Activated naive CD4-positive, alpha-beta T cell treated with anti-CD3 and anti-CD28 coated beads, Interleukin-2, amount 50 U/mL, for 72 hours (primary cell): ENCODE measurements at regions not wholly inside any gene's neighbourhood (a gene's known extent, or its start where the extent isn't known, plus 50 kb on each side); places are given as distances from the start of the nearest gene placed in this dataset.
A peak's percentile ranks its signal among the peaks of the same experiment; 100 is the strongest.
"Not testable (repeated sequence)": the region's sequence is repeated elsewhere in the genome, so short reads cannot be mapped to it uniquely, and the experiment has no call there.

ENCODE experiments used
- ATAC-seq, 2 donors: fragments of 150-1000 bp; cut with Tn5 transposase; 2 replicates each; pipeline ENCODE4 v1.10.0; 2021; ENCODE audit warnings: mild to moderate bottlenecking in 2 of 2, moderate library complexity in 2 of 2
- DNase-seq, 2 donors: peaks; one replicate each; pipeline ENCODE4 v3.0.0; 2021 to 2022; ENCODE audit warnings: low spot score in 2 of 2
- H3K27ac Mint-ChIP-seq, 2 donors: one replicate each; pipeline ENCODE4 v1.8.0; 2022; ENCODE audit warnings: mild to moderate bottlenecking in 2 of 2, mixed read lengths in 2 of 2
- H3K36me3 Mint-ChIP-seq, 2 donors: one replicate each; pipeline ENCODE4 v1.8.0; 2022; ENCODE audit warnings: mixed read lengths in 2 of 2
- H3K9me3 Mint-ChIP-seq, 2 donors: one replicate each; pipeline ENCODE4 v1.8.0; 2022; ENCODE audit warnings: mixed read lengths in 2 of 2

DNA sequence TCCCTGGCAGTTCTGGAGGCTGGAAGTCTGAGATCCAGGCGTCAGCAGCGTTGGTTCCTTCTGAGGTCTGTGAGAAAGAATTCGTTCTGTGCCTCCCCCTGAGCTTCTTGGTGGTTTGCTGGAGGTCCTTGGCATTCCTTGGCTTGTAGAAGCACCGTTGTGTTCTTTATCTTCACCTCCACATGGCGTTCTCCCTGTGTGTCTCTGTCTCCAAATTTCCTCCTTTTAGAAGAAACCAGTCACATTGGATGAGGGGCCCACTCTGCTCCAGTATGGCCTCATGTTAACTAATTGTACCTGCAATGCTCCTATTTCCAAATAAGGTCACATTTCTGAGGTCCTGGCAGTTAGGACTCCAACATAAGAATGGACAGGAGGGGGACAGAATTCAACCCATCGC, 73.0 kb upstream of the BACH2 start:
- Mint-ChIP-seq H3K27ac (no peak overlapping the region), H3K36me3 (no peaks in the 10 kb centered on the region), H3K9me3 (no peaks in the 10 kb centered on the region)
- DNase-seq (no peak), ATAC-seq (no peak)

DNA sequence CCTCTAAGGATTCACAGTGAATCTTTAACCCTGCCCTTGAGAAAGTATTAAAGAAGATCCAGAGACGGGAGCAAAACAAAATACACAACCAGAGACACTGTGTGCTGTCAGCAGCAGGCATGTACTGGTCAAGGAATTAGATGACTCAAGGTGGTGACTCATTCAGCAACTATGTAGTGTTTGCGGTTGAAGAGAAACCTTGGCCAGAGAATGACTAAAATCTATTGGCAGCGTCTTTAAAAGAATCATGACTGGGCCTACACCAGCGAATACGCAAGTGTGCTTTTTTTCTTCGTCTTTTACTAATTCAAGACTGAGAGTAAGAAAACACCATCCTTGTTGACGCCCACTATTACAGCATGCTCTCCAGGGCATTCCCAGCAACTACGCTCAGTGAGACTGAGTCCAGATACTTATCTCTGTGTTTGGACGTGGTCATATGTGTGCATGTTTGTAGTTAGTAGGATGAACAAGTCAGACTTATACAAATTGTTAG, 72.4 kb upstream of the BACH2 start:
- no peak for DNase-seq

DNA sequence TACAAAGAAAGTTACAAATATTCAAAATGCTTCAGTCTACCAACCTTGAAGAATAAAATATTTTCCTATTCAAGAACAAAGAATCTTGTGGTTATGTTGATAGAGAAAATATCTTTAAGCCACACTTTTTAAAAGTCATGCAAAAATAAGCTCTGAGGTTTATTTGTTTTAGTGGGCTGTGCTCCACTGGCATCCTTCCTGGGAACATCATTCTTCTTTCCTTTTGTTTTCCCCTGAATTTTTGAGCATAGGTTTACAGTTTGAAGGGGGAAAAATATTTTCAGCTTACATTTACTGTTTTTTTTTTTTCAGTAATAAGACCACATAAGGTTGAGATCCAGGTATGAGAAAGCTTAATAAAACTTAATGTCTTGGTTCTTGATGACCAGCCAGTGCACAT, 72.0 kb upstream of the BACH2 start:
- no peak for ATAC-seq
- H3K27ac Mint-ChIP-seq, result no peak overlapping the region

More for the DNA sequence above, 72.4 kb upstream of the BACH2 start:
- H3K36me3 Mint-ChIP-seq, result no peaks in the 10 kb centered on the region
- ATAC-seq, result peak; percentile 82 to 95
- H3K27ac Mint-ChIP-seq, result no peak overlapping the region
- no peaks in the 10 kb centered on the region for H3K9me3 Mint-ChIP-seq

DNA sequence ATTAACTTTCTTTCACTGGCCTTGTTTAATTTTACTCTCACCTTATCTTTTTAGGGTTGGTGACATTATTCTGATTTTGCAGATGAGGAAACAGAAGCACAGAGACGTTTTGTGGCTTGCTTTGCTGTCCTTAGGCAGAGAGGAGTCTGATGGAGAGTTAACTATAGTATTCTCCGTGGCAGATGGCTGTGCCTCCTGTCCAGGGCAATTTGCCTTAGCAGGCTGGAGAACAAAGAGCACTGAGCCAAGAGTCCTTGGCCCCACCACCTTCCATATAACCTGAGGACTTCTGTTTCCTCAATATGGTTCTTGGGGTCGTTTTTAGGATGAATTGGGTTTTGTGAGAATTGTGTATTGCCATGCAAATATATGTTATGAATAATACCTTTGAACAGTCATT, 71.4 kb upstream of the BACH2 start:
- no peak for ATAC-seq
- Mint-ChIP-seq H3K27ac (no peak overlapping the region), H3K36me3 (no peaks in the 10 kb centered on the region), H3K9me3 (no peaks in the 10 kb centered on the region)
- no peak for DNase-seq

More for the DNA sequence above, 72.0 kb upstream of the BACH2 start:
- Mint-ChIP-seq H3K9me3 (no peaks in the 10 kb centered on the region), H3K36me3 (no peaks in the 10 kb centered on the region)
- no peak for DNase-seq

DNA sequence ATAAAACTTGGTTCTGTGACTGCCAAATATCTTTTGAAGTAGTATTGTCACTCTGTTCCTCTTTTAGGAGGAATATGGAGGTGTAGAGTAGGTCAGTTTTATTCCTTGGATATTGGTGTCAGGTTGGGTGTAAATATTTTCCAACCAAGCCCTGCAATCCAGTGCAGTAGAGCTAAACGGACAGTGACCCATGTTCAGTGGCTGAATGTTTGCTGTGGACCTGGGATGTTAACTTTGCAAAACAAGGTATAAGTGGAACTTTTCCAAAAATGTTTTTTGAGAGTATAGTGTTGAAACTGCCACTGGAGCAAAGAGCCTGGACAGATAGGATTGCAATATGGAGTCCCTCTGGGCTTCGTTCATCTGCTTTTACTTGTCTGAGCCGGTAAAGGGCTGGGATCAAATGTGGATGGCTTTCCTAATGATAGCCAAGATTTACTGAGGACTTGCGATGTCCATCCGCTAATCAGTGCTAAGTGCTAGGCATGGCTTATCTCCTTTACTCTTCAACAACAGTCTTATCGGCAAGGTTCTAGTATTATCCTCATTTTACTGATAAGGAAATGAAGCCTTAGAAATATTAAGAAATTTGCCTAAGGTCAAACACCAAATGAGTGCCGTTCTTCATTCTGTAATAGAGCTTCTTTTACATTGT, 69.0 kb upstream of the BACH2 start:
- no peak for DNase-seq
- Mint-ChIP-seq H3K36me3 (no peaks in the 10 kb centered on the region), H3K9me3 (no peaks in the 10 kb centered on the region), H3K27ac (no peak overlapping the region)
- ATAC-seq, result no peak

DNA sequence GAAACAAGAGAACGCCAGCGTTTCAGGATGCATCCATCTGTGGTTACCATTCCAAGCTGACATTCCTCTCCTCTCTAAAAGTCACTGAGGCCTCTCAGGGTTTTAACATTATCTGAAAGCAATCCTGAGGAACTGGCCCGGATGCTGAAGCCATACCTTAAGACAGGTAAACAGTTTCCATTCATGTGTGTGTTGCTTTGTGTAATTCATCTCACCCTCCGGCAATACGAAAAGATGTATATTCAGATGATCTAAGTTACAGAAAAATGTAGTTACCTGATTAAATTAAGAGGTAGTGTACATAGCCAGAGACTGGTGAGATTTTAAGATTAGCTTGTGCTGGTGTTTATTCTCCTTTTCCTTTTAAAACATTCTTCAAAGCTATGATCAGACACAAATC, 68.4 kb upstream of the BACH2 start:
- no peaks in the 10 kb centered on the region for H3K36me3 Mint-ChIP-seq
- H3K27ac Mint-ChIP-seq, result no peak overlapping the region
- no peak for DNase-seq
- no peaks in the 10 kb centered on the region for H3K9me3 Mint-ChIP-seq
- no peak for ATAC-seq

DNA sequence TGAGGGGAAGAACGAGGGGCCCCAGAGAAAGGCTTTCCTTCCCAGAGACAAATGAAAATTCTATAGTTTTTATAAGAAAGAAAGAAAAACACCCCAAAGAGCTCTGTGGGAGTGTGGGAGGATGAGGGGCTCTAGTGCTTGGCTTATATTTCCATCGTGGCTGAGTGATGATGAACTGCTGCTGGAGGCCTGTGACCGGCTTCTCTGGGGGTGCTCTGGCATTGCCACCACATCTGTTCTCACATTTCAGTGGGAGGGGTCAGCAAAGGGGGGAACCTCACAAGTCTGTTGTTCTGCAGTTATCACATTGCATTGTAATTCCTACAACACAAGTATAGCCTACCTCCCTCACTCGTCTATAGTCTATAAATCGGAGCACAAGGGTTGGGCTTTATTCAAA, 67.6 kb upstream of the BACH2 start:
- Mint-ChIP-seq H3K36me3 (no peaks in the 10 kb centered on the region), H3K27ac (no peak overlapping the region), H3K9me3 (no peaks in the 10 kb centered on the region)
- ATAC-seq, result no peak
- DNase-seq, result no peak

DNA sequence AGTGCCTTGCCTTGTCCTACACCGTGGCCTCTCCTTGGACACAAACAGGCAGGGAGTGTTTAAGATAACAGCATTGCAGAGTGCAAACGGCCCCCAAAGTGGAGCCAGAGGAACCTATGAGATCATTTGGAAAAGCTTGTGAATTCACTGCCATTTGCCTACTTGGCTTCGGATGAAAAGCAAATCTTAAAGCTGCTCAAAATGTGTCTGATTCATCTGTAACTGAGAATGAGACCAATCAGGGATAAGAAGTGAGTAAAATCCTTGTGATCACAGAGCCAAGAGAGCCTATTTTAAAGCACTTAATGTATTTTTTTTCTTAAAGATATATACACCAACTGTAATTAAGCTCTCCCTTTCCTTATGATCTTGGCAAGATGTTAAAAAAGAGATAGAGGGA, 65.7 kb upstream of the BACH2 start:
- Mint-ChIP-seq H3K27ac (no peak overlapping the region), H3K9me3 (no peaks in the 10 kb centered on the region), H3K36me3 (no peaks in the 10 kb centered on the region)
- DNase-seq, result no peak
- ATAC-seq, result no peak

DNA sequence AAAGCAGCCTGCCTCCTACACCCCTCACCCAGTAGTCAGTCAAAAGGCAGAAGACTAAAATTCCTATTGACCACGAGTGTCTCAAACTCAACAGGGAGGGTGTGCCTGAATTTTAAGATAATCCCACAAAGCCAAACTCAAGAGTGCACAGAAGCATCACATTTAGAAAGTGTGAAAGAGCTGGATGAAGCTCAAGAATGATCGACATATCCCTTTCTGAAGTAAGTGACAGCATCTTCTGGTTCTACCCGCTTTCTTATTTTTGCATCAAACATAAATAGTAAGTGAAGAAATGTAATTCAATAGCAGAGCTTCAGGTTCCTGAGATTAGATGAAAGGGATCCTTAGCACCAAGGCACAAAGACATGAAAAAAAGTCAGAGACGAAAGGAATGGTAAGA, 64.5 kb upstream of the BACH2 start:
- Mint-ChIP-seq H3K27ac (no peak overlapping the region), H3K9me3 (no peaks in the 10 kb centered on the region), H3K36me3 (no peaks in the 10 kb centered on the region)
- no peak for ATAC-seq
- no peak for DNase-seq

DNA sequence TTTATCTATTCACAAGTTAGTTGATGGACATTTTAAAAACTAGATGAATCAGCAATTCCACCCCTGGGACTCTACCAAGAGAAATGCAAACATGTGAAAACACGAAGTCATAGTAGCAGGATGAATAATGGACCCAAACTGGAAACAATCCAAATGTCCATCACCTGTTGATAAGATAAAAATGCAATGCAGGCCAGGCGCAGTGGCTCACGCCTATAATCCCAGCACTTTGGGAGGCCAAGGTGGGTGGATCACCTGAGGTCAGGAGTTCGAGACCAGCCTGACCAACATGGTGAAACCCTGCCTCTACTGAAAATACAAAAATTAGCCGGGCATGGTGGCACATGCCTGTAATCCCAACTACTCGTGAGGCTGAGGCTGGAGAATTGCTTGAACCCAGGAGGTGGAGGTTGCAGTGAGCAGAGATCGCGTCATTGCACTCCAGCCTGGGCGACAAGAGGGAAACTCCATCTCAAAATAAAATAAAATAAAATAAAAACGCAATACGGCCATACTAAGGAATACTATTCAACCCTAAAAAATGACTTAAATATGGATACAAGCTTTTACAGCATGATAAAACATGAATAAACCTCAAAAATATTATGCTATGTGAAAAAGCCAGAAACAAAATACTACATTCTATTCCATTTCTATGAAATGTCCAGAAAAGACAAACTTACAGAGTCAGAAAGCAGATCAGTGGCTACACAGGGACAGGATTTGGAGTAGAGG, 61.6 kb upstream of the BACH2 start:
- not testable (repeated sequence) for H3K36me3 Mint-ChIP-seq, DNase-seq, H3K27ac Mint-ChIP-seq, H3K9me3 Mint-ChIP-seq, ATAC-seq

DNA sequence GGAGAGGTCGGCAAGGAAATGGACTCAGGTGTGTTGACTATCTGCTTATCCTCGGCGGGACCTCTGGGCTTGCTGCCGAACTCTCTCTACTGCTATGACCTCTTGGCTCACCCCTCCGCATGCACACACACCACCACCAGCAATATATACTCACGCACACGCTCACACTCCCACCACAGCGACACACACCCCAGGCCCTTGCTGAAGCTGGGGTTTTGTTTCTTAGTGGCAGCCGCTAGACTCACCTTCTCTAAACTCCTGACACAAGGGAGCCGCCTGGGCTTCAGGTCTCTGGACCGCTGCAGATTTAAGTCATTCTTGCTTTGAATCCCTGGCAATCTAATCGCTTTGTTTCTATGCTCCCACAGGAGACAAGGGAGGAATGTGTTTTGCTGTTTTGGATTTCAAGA, 59.4 kb upstream of the BACH2 start:
- DNase-seq, result no peak
- ATAC-seq, result no peak
- Mint-ChIP-seq H3K27ac (no peak overlapping the region), H3K9me3 (peaks cover 0 to 4% of the 10 kb centered on the region in 2 donors), H3K36me3 (peaks cover 0 to 8% of the 10 kb centered on the region in 2 donors)

DNA sequence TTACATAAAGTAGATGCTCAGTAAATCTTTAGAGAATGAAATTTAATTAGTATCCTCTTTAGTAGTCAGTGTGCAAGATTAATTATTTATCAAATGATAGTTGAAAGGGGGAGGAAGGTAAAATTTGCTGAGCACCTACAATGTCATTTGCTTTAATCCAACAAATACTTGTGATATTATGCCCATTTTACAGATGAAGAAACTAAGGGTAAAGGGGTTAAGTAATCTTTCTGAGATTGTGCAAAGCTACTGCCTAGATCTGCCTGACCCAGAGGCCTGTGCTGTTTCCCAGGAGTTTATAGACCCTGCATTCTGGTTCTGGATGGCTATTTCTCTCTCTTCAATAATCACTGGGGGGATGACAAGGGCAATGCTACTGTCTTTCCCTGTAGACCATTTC, 58.3 kb upstream of the BACH2 start:
- ATAC-seq (no peak), DNase-seq (no peak)
- Mint-ChIP-seq H3K36me3 (peaks cover 0 to 16% of the 10 kb centered on the region in 2 donors), H3K9me3 (peaks cover 0 to 14% of the 10 kb centered on the region in 2 donors), H3K27ac (no peak overlapping the region)

DNA sequence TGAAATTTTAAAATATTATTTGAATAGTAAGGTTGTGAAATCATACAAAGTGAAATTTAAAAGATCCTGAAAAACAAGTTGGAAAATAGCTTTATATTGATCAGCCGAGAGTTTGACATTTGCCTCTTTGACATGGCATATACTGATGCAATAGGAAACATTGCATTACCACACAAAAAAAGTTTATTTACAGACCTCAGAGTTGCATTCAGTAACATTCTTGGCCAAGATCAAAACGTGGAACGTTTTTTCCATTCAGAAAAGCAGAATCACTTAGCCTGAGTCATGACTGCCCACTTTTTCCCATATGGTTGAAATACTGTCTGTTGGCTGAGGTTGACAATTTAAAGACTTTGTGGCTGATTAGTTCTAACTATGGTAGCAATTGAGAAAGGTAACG, 55.1 kb upstream of the BACH2 start:
- peak; percentile 31 to 53 for ATAC-seq
- H3K27ac Mint-ChIP-seq, result peak overlapping the region in 1 of 2 donors; percentile 79
- peaks cover 0 to 26% of the 10 kb centered on the region in 2 donors for H3K36me3 Mint-ChIP-seq
- H3K9me3 Mint-ChIP-seq, result peaks cover 10 to 23% of the 10 kb centered on the region in 2 donors
- no peak for DNase-seq

DNA sequence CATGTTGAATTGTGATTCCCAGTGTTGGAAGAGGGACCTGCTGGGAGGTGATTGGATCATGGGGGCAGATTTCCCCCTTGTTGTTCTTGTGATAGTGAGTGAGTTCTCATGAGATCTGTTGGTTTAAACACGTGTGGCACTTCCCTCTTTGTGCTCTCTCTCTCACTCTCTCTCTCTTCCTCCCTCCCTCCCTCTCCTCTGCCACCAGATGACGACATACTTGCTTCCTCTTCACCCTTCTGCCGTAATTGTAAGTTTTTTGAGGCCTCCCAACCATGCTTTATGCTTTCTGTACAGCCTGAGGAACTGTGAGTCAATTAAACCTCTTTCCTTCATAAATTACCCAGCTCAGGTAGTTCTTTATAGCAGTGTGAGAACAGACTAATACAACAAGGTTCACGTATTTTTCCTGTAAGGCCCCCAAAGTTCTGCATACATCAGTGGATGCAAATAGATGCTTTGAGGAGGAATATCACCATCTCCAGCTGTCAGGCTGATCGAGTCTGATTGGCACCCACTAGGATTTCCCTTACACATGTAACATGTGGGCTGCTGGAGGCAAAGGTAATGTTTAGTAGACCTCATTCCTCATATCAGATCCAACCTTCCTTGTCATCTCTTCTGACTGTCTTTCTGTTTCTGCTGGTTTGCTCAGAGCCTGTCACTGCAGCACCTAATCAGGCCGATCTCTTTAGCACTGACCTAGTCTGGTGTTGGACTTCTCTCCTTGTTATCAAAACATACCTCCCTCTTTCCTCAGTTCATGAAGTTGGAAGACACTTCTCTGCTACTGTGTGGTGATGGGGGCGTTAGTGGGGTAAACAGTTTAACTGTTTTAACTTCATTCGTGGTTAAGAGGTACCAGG, 54.3 kb upstream of the BACH2 start:
- peaks cover 0 to 26% of the 10 kb centered on the region in 2 donors for H3K36me3 Mint-ChIP-seq
- ATAC-seq, result peak; percentile 36 to 62
- peak overlapping the region; percentile 79 to 80 for H3K27ac Mint-ChIP-seq
- no peak for DNase-seq
- H3K9me3 Mint-ChIP-seq, result peaks cover 10 to 23% of the 10 kb centered on the region in 2 donors

DNA sequence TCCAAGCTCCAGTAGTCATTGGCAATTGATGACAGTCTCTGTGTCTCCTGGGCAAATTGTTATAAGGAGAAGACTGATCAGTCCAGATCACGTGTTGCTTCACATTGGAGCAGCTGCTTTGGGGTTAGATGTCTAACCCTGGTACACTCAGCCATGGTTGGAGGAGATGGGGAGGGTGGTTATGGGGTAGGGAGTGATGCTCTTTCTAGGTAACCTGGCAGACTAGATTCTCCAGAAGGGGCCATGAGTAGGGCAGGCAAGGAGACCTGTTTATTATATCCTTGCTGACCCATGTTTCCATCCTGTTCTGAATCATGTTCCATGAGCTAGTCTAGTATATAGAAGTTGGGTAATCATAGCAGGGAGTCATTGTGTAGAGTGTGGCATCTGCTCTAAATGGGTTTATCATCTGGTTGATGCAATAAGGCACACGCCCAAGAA, 50.8 kb upstream of the BACH2 start:
- Mint-ChIP-seq H3K9me3 (peaks cover 10 to 19% of the 10 kb centered on the region in 2 donors), H3K36me3 (peaks cover 0 to 20% of the 10 kb centered on the region in 2 donors), H3K27ac (peak overlapping the region in 1 of 2 donors; percentile 23)
- DNase-seq, result no peak
- ATAC-seq, result peak; percentile 74 to 84

DNA sequence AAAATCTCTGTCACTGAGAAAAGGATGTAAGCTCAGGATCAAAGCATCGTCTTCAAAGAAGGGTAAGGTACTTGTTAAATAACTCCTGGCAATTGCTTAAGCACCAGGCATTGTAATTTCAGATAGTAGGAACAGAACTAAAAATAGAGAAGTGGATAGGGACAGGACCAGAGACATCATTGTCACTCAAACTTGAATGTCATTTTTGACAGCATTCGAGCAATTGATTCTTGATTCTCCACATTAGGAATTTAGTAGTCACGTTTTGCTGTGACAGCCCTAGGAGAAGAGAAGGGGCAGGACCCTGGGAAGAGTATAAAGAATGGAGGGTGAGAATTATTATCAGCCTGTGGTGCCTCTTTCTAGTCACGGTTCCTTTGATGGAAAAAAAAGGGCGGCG, 50.1 kb upstream of the BACH2 start:
- peaks cover 0 to 20% of the 10 kb centered on the region in 2 donors for H3K36me3 Mint-ChIP-seq
- no peak for ATAC-seq

More for the DNA sequence above, 50.1 kb upstream of the BACH2 start:
- no peak overlapping the region for H3K27ac Mint-ChIP-seq
- DNase-seq, result no peak
- peaks cover 10 to 19% of the 10 kb centered on the region in 2 donors for H3K9me3 Mint-ChIP-seq
